HepG2 (cell line): ENCODE measurements at regions not wholly inside any gene's neighbourhood (a gene's known extent, or its start where the extent isn't known, plus 50 kb on each side); places are given as distances from the start of the nearest gene placed in this dataset.

Source experiments
- ATAC-seq: fragments of 200-7000 bp; cut with Tn5 transposase; 3 replicates; pipeline ENCODE4 v1.9.1; 2020; ENCODE audit warnings: mild to moderate bottlenecking, moderate library complexity
- BruUV-seq: library from RNA; stranded (reverse); fragments of 400-500 nt; replicated peaks from 2 replicates; lab custom pipeline; 2021; lab: Mats Ljungman, UMichigan
- CTCF ChIA-PET: fragments of 300-600 bp; formaldehyde crosslinking; extraction: SDS; loops from one replicate; lab custom pipeline; 2021; ENCODE audit warnings: low total read pairs, inconsistent platforms, low intra/inter-chr PET ratio; lab: Yijun Ruan, JAX
- POLR2A ChIA-PET: fragments of 350-600 bp; sonication (Branson Sonifier 250); formaldehyde crosslinking; loops from one replicate; lab custom pipeline; 2020; ENCODE audit warnings: antibody characterized with exemption, inconsistent platforms; lab: Yijun Ruan, JAX
- DNase-seq: peaks from one replicate; pipeline ENCODE4 v3.0.0-alpha.2; 2015; ENCODE audit warnings: low spot score
- FAIRE-seq: peaks from 3 replicates; lab custom pipeline; 2011; peaks lifted over from hg19 to GRCh38; lab: Jason Lieb, UNC
- H2AFZ ChIP-seq: one replicate; pipeline ENCODE4 v1.6.1; 2011; ENCODE audit warnings: low read length, inconsistent platforms
- H3K27ac ChIP-seq: fragments of 300-600 bp; 3 replicates; pipeline ENCODE4 v1.8.0; 2011; ENCODE audit warnings: mixed run types, mild to moderate bottlenecking, mixed read lengths, low read length, inconsistent platforms; ENCODE audit not compliant: insufficient read depth; ENCODE audit errors: extremely low read length
- H3K27me3 ChIP-seq, 2 experiments: fragments of 200-600 bp in 1 of 2; 2 replicates in 1 of 2; 3 replicates in 1 of 2; pipeline versions ENCODE4 v1.6.0 to v1.8.0; 2011; ENCODE audit warnings: low read length in 2 of 2, mild to moderate bottlenecking in 2 of 2, moderate library complexity in 2 of 2, inconsistent platforms in 1 of 2; ENCODE audit not compliant: insufficient read depth in 2 of 2, control insufficient read depth in 1 of 2
- H3K36me3 ChIP-seq, 2 experiments: fragments of 200-600 bp in 1 of 2; replicated peaks in 1 of 2; 2 replicates in 1 of 2; 3 replicates in 1 of 2; pipeline versions ENCODE4 v1.5.1 to v1.8.0; 2011; ENCODE audit warnings: low read length in 2 of 2, inconsistent platforms in 1 of 2; ENCODE audit not compliant: insufficient read depth in 2 of 2, control insufficient read depth in 1 of 2
- H3K4me1 ChIP-seq: 2 replicates; pipeline ENCODE4 v1.5.1; 2012; ENCODE audit warnings: low read length, inconsistent platforms; ENCODE audit not compliant: insufficient read depth
- H3K4me2 ChIP-seq: 2 replicates; pipeline ENCODE4 v1.6.0; 2011; ENCODE audit warnings: low read depth, low read length, inconsistent platforms
- H3K4me3 ChIP-seq, 3 experiments: fragments of 200-600 bp in 1 of 3; sonication (generic), shearing (Covaris generic) in 1 of 3; replicated peaks in 1 of 3; 2 replicates each; pipeline ENCODE4 v1.5.1; 2011 to 2016; ENCODE audit warnings: low read length in 3 of 3, inconsistent platforms in 2 of 3, low read depth in 2 of 3, mild to moderate bottlenecking in 2 of 3, control low read depth in 1 of 3, mixed read lengths in 1 of 3; ENCODE audit not compliant: insufficient read depth in 1 of 3
- H3K79me2 ChIP-seq: one replicate; pipeline ENCODE4 v1.6.1; 2011; ENCODE audit warnings: low read length, inconsistent platforms; ENCODE audit not compliant: insufficient read depth
- H3K9ac ChIP-seq: 2 replicates; pipeline ENCODE4 v1.6.0; 2011; ENCODE audit warnings: mild to moderate bottlenecking, low read depth, low read length, inconsistent platforms; ENCODE audit not compliant: insufficient read depth
- H3K9me3 ChIP-seq: 2 replicates; pipeline ENCODE4 v1.5.1; 2012; ENCODE audit warnings: mild to moderate bottlenecking, low read length
- H4K20me1 ChIP-seq: 2 replicates; pipeline ENCODE4 v1.6.0; 2011; ENCODE audit warnings: inconsistent platforms, mild to moderate bottlenecking, low read length, moderate library complexity; ENCODE audit not compliant: insufficient read depth
- DNMT3B ChIP-seq: conservative IDR thresholded peaks from 2 replicates; pipeline ENCODE4 v1.6.1; 2016; ENCODE audit warnings: missing biosample characterization, control low read depth
- FOSL2 ChIP-seq: sonication (generic); formaldehyde crosslinking; IDR thresholded peaks from 2 replicates; pipeline ENCODE4 v1.4.0; 2020; ENCODE audit warnings: missing genetic modification reagents
- GTF2F1 ChIP-seq: fragments of 150-350 bp; IDR thresholded peaks from 2 replicates; pipeline ENCODE4 v1.6.1; 2014; ENCODE audit warnings: low read length
- HHEX ChIP-seq: IDR thresholded peaks from 2 replicates; pipeline ENCODE4 v1.6.1; 2016; ENCODE audit warnings: control low read depth
- RARG ChIP-seq: sonication (generic); formaldehyde crosslinking; IDR thresholded peaks from 2 replicates; pipeline ENCODE4 v1.4.0; 2020; ENCODE audit warnings: low read depth, mild to moderate bottlenecking, missing genetic modification reagents
- SIN3B ChIP-seq: fragments of 150-350 bp; IDR thresholded peaks from 2 replicates; pipeline ENCODE4 v1.6.1; 2014; ENCODE audit warnings: low read length
- TAF15 ChIP-seq: fragments of 200-400 bp; formaldehyde crosslinking; IDR thresholded peaks from one replicate; pipeline ENCODE4 v1.6.1; 2018; ENCODE audit warnings: mild to moderate bottlenecking, low read depth, low read length; ENCODE audit not compliant: poor library complexity, severe bottlenecking
- THYN1 ChIP-seq: sonication (generic); formaldehyde crosslinking; IDR thresholded peaks from 2 replicates; pipeline ENCODE4 v1.8.1; 2023; ENCODE audit warnings: low read depth, mild to moderate bottlenecking, moderate library complexity, missing genetic modification reagents, borderline replicate concordance
- ZSCAN31 ChIP-seq: sonication (generic); formaldehyde crosslinking; IDR thresholded peaks from 2 replicates; pipeline ENCODE4 v1.5.0; 2020; ENCODE audit warnings: low read depth, mild to moderate bottlenecking, missing genetic modification reagents
- WGBS: methylation state at CpG from one replicate; pipeline ENCODE4 v1.1.6; 2017; ENCODE audit warnings: low lambda C conversion rate; 5-methylcytosine and 5-hydroxymethylcytosine counted together
- in situ Hi-C: cut with HindIII; loops from 2 replicates; pipeline ENCODE4 v1.10.0; 2017; ENCODE audit warnings: low pct_unique_long_range_greater_than_20kb; ENCODE audit not compliant: extremely low pct_ligation_motif_present
- intact Hi-C: fragments of 100-400 bp; cut with micrococcal nuclease; formaldehyde crosslinking; loops from one replicate; pipeline ENCODE4 v1.10.0; 2022; ENCODE audit not compliant: unreplicated experiment
- TF ChIP-seq, protein P1 (sequence below): sonication (generic); formaldehyde crosslinking; IDR thresholded peaks from 2 replicates; pipeline ENCODE4 v1.4.0; 2020; ENCODE audit warnings: mild to moderate bottlenecking, missing genetic modification reagents
- TF ChIP-seq, protein P2 (sequence below): sonication (generic); formaldehyde crosslinking; IDR thresholded peaks from 2 replicates; pipeline ENCODE4 v1.8.1; 2023; ENCODE audit warnings: missing genetic modification reagents, inconsistent platforms, borderline replicate concordance
- TF ChIP-seq, protein P3 (sequence below): sonication (generic); formaldehyde crosslinking; IDR thresholded peaks from 2 replicates; pipeline ENCODE4 v1.4.0; 2020; ENCODE audit warnings: missing genetic modification reagents, borderline replicate concordance
- TF ChIP-seq, protein P4 (sequence below): conservative IDR thresholded peaks from 2 replicates; pipeline ENCODE4 v1.6.1; 2018; ENCODE audit warnings: missing genetic modification reagents

DNA sequence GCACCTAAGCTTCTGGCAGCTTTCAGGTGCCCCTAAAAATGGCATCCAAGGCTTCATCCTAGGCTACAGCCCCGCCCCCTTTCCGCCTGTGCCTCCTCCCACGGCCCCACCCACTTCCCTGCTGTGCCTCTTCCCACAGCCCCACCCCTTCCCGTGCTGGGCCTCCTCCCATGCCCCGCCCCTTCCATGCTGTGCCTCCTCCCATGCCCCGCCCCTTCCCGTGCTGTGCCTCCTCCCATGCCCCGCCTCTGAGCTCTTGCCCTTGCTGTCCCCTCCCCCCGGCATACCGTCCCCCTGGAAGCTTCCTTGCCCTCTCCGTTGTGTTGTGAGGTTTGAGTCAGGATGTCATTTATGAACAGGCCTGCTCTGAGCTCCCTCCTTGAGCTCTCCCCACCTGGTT, 228.5 kb upstream of the AJAP1 start:
- intact Hi-C loops (no loop called here), in situ Hi-C loops (no loop called here)
- 34% methylated on average over 11 of the region's 11 CpGs for WGBS
- no peak overlapping the region for H3K27ac ChIP-seq
- H3K36me3 ChIP-seq: no peaks in the 10 kb centered on the region
- CTCF ChIA-PET: no interaction called here
- no peak overlapping the region for H3K9ac ChIP-seq
- no peak for ATAC-seq
- no peak for FAIRE-seq
- no peaks in the 10 kb centered on the region for H4K20me1 ChIP-seq
- POLR2A ChIA-PET: no interaction called here
- no peaks in the 10 kb centered on the region; a peak in 1 of 5 replicates for H3K27me3 ChIP-seq
- H3K79me2 ChIP-seq: no peaks in the 10 kb centered on the region
- H3K4me2 ChIP-seq: no peak overlapping the region
- TF ChIP-seq SIN3B (no peak), TAF15 (no peak), RARG (CRISPR knock-in tag) (no peak)
- TF ChIP-seq, protein P1, sequence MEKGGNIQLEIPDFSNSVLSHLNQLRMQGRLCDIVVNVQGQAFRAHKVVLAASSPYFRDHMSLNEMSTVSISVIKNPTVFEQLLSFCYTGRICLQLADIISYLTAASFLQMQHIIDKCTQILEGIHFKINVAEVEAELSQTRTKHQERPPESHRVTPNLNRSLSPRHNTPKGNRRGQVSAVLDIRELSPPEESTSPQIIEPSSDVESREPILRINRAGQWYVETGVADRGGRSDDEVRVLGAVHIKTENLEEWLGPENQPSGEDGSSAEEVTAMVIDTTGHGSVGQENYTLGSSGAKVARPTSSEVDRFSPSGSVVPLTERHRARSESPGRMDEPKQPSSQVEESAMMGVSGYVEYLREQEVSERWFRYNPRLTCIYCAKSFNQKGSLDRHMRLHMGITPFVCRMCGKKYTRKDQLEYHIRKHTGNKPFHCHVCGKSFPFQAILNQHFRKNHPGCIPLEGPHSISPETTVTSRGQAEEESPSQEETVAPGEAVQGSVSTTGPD (CRISPR knock-in tag): no peak
- no peak overlapping the region for H3K4me3 ChIP-seq
- no peaks in the 10 kb centered on the region for H3K4me1 ChIP-seq
- no peak for DNase-seq
- BruUV-seq: no TSS peak
- H2AFZ ChIP-seq: no peak overlapping the region
- H3K9me3 ChIP-seq: peaks cover 3% of the 10 kb centered on the region; the same call in 1 of the 2 replicates

DNA sequence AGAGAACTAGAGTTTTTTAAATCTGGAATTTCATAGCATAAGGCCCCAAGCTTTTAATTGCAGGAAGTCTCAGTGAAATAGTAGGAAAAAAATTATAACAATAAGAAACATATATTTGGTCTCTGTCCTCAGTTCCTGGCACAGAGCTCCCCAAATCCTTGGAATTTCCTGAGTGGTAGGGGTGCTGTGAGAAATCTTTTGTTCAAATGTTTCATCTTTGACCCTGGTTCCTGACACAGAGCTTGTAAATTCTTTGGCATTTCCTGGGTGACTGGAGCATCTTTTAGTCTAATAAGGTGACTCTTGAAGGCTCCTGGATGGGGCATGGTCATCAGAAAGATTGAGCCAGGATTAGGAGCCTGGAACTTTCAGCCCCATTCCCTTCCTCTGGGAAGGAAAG, 225.7 kb upstream of the AJAP1 start:
- H2AFZ ChIP-seq: no peak overlapping the region
- ChIA-PET POLR2A (no interaction called here), CTCF (no interaction called here)
- H3K79me2 ChIP-seq: no peaks in the 10 kb centered on the region
- H3K36me3 ChIP-seq: no peaks in the 10 kb centered on the region
- H3K27me3 ChIP-seq: no peaks in the 10 kb centered on the region; a peak in 2 of 5 replicates
- no peaks in the 10 kb centered on the region for H4K20me1 ChIP-seq
- no peaks in the 10 kb centered on the region for H3K4me1 ChIP-seq
- intact Hi-C loops: no loop called here
- ATAC-seq (no peak), DNase-seq (no peak), FAIRE-seq (no peak)
- no peaks in the 10 kb centered on the region for H3K9me3 ChIP-seq
- no TSS peak for BruUV-seq
- in situ Hi-C loops: no loop called here
- H3K4me3 ChIP-seq: no peak overlapping the region
- H3K4me2 ChIP-seq: no peak overlapping the region
- no peak overlapping the region for H3K27ac ChIP-seq
- H3K9ac ChIP-seq: no peak overlapping the region
- TF ChIP-seq GTF2F1: no peak
- TF ChIP-seq, protein P2, sequence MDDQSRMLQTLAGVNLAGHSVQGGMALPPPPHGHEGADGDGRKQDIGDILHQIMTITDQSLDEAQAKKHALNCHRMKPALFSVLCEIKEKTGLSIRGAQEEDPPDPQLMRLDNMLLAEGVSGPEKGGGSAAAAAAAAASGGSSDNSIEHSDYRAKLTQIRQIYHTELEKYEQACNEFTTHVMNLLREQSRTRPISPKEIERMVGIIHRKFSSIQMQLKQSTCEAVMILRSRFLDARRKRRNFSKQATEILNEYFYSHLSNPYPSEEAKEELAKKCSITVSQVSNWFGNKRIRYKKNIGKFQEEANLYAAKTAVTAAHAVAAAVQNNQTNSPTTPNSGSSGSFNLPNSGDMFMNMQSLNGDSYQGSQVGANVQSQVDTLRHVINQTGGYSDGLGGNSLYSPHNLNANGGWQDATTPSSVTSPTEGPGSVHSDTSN (CRISPR knock-in tag): no peak
- no peak for TF ChIP-seq DNMT3B
- TF ChIP-seq FOSL2 (CRISPR knock-in tag): no peak
- TF ChIP-seq HHEX (CRISPR knock-in tag): no peak
- TF ChIP-seq, protein P3, sequence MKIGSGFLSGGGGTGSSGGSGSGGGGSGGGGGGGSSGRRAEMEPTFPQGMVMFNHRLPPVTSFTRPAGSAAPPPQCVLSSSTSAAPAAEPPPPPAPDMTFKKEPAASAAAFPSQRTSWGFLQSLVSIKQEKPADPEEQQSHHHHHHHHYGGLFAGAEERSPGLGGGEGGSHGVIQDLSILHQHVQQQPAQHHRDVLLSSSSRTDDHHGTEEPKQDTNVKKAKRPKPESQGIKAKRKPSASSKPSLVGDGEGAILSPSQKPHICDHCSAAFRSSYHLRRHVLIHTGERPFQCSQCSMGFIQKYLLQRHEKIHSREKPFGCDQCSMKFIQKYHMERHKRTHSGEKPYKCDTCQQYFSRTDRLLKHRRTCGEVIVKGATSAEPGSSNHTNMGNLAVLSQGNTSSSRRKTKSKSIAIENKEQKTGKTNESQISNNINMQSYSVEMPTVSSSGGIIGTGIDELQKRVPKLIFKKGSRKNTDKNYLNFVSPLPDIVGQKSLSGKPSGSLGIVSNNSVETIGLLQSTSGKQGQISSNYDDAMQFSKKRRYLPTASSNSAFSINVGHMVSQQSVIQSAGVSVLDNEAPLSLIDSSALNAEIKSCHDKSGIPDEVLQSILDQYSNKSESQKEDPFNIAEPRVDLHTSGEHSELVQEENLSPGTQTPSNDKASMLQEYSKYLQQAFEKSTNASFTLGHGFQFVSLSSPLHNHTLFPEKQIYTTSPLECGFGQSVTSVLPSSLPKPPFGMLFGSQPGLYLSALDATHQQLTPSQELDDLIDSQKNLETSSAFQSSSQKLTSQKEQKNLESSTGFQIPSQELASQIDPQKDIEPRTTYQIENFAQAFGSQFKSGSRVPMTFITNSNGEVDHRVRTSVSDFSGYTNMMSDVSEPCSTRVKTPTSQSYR (CRISPR knock-in tag): no peak
- TF ChIP-seq ZSCAN31 (CRISPR knock-in tag): no peak
- TF ChIP-seq, protein P4, sequence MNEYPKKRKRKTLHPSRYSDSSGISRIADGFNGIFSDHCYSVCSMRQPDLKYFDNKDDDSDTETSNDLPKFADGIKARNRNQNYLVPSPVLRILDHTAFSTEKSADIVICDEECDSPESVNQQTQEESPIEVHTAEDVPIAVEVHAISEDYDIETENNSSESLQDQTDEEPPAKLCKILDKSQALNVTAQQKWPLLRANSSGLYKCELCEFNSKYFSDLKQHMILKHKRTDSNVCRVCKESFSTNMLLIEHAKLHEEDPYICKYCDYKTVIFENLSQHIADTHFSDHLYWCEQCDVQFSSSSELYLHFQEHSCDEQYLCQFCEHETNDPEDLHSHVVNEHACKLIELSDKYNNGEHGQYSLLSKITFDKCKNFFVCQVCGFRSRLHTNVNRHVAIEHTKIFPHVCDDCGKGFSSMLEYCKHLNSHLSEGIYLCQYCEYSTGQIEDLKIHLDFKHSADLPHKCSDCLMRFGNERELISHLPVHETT: no peak
- no peak for TF ChIP-seq THYN1
